ENCODE measurements at regions not wholly inside any gene's neighbourhood (a gene's known extent, or its start where the extent isn't known, plus 50 kb on each side); places are given as distances from the start of the nearest gene placed in this dataset.

GRCh38 chrX:6985537-6985936, 162.0 kb upstream of the STS start:
- TF ChIP-seq CTCF (IDR thresholded peaks at IDR 0.05): no peak
- no peak for TF ChIP-seq POLR2A (IDR thresholded peaks at IDR 0.05)

Measured in Peyer's patch (tissue), 4 donors.